ENCODE measurements at regions not wholly inside any gene's neighbourhood (a gene's known extent, or its start where the extent isn't known, plus 50 kb on each side); places are given as distances from the start of the nearest gene placed in this dataset.

- TF ChIP-seq REST (IDR thresholded peaks at IDR 0.05; ENCODE audit: insufficient read depth in 1 of 2, low read depth in 2 of 2, low read length in 2 of 2) (no peak), TAF1 (IDR thresholded peaks at IDR 0.05; ENCODE audit: borderline replicate concordance, insufficient read depth, low read length) (no peak), SIN3A (IDR thresholded peaks at IDR 0.05; ENCODE audit: borderline replicate concordance, insufficient read depth, low read length) (no peak)
These were observed 507.2 kb upstream of the IGFBP3 start for GRCh38 chr7:46428295-46428694.
